GM23338 (cell line): ENCODE measurements at regions not wholly inside any gene's neighbourhood (a gene's known extent, or its start where the extent isn't known, plus 50 kb on each side); places are given as distances from the start of the nearest gene placed in this dataset.

Source experiments
- ATAC-seq: fragments of 200-7000 bp; cut with Tn5 transposase; 3 replicates; pipeline ENCODE4 v1.9.1; 2020
- DNase-seq: peaks from one replicate; pipeline ENCODE4 v3.0.0-alpha.2; 2015; ENCODE audit warnings: low spot score
- H2AFZ ChIP-seq: fragments of 200-600 bp; sonication (generic); 2 replicates; pipeline ENCODE4 v1.8.0; 2016; ENCODE audit warnings: antibody characterized with exemption, mild to moderate bottlenecking, moderate library complexity
- H3F3A ChIP-seq: fragments of 200-600 bp; sonication (generic); replicated peaks from 2 replicates; pipeline ENCODE4 v1.8.0; 2017; ENCODE audit warnings: antibody characterized with exemption, mixed run types, low read depth
- H3K27ac ChIP-seq: fragments of 200-600 bp; sonication (generic); 2 replicates; pipeline ENCODE4 v1.6.1; 2016; ENCODE audit warnings: low read depth
- H3K27me3 ChIP-seq: fragments of 200-600 bp; sonication (generic); 2 replicates; pipeline ENCODE4 v1.8.0; 2016; ENCODE audit warnings: mild to moderate bottlenecking, mixed run types, moderate library complexity; ENCODE audit not compliant: insufficient read depth
- H3K36me3 ChIP-seq: fragments of 200-600 bp; sonication (generic); 2 replicates; pipeline ENCODE4 v1.8.0; 2016; ENCODE audit warnings: mild to moderate bottlenecking; ENCODE audit not compliant: insufficient read depth
- H3K4me1 ChIP-seq: fragments of 200-600 bp; sonication (generic); 2 replicates; pipeline ENCODE4 v1.8.0; 2016; ENCODE audit warnings: mild to moderate bottlenecking, moderate library complexity; ENCODE audit not compliant: insufficient read depth
- H3K4me2 ChIP-seq: fragments of 200-600 bp; sonication (generic); 2 replicates; pipeline ENCODE4 v1.7.1; 2017; ENCODE audit warnings: mixed run types
- H3K4me3 ChIP-seq: fragments of 200-600 bp; sonication (generic); 2 replicates; pipeline ENCODE4 v1.6.1; 2016; ENCODE audit warnings: mixed run types
- H3K79me2 ChIP-seq: fragments of 200-600 bp; sonication (generic); replicated peaks from 2 replicates; pipeline ENCODE4 v1.8.0; 2017; ENCODE audit warnings: mild to moderate bottlenecking; ENCODE audit not compliant: insufficient read depth
- H3K9me2 ChIP-seq: fragments of 200-600 bp; sonication (generic); 2 replicates; pipeline ENCODE4 v1.8.0; 2017; ENCODE audit not compliant: insufficient read depth
- H4K20me1 ChIP-seq: fragments of 200-600 bp; sonication (generic); replicated peaks from 2 replicates; pipeline ENCODE4 v1.8.0; 2017; ENCODE audit warnings: mild to moderate bottlenecking; ENCODE audit not compliant: insufficient read depth
- H3K27ac Mint-ChIP-seq: 2 replicates; pipeline ENCODE4 v1.8.0; 2020; ENCODE audit warnings: inconsistent platforms, mild to moderate bottlenecking, moderate library complexity, mixed read lengths
- H3K27me3 Mint-ChIP-seq: 3 replicates; pipeline ENCODE4 v1.8.0; 2022; ENCODE audit warnings: low read depth, mild to moderate bottlenecking, moderate library complexity, mixed read lengths, inconsistent platforms; ENCODE audit not compliant: insufficient read depth, poor library complexity
- H3K36me3 Mint-ChIP-seq: 3 replicates; pipeline ENCODE4 v1.8.0; 2021; ENCODE audit warnings: low read depth, mild to moderate bottlenecking, inconsistent platforms, moderate library complexity, mixed read lengths
- H3K4me1 Mint-ChIP-seq: 3 replicates; pipeline ENCODE4 v1.8.0; 2020; ENCODE audit warnings: mild to moderate bottlenecking, inconsistent platforms, mixed read lengths
- H3K4me3 Mint-ChIP-seq: 3 replicates; pipeline ENCODE4 v1.8.0; 2021; ENCODE audit warnings: moderate library complexity, mild to moderate bottlenecking, inconsistent platforms, mixed read lengths
- H3K9me3 Mint-ChIP-seq: 3 replicates; pipeline ENCODE4 v1.8.0; 2020; ENCODE audit warnings: moderate library complexity, mild to moderate bottlenecking, inconsistent platforms, mixed read lengths
- CTCF ChIP-seq, 2 experiments: fragments of 200-600 bp in 1 of 2; sonication (generic) in 1 of 2; conservative IDR thresholded peaks; 2 replicates each; pipeline versions ENCODE4 v1.5.1 to v1.6.1; 2016 to 2017; ENCODE audit warnings: antibody characterized with exemption in 2 of 2, low read depth in 2 of 2, mild to moderate bottlenecking in 2 of 2, moderate library complexity in 1 of 2
- EZH2phosphoT487 ChIP-seq: fragments of 200-600 bp; sonication (generic); IDR thresholded peaks from one replicate; pipeline ENCODE4 v1.8.1; 2018; ENCODE audit warnings: antibody characterized with exemption; ENCODE audit not compliant: unreplicated experiment
- POLR2AphosphoS5 ChIP-seq: IDR thresholded peaks from 2 replicates; pipeline ENCODE4 v1.6.1; 2016; ENCODE audit warnings: antibody characterized with exemption, low read depth
- REST ChIP-seq: IDR thresholded peaks from one replicate; pipeline ENCODE4 v1.6.1; 2018; ENCODE audit warnings: antibody characterized with exemption; ENCODE audit not compliant: unreplicated experiment
- STAT1 ChIP-seq: IDR thresholded peaks from one replicate; pipeline ENCODE4 v1.6.1; 2016; ENCODE audit warnings: antibody characterized with exemption; ENCODE audit not compliant: unreplicated experiment
- ZNF114 ChIP-seq: fragments of 250-450 bp; sonication (Bioruptor Pico); IDR thresholded peaks from 2 replicates; pipeline ENCODE4 v1.5.0; 2020; ENCODE audit warnings: mild to moderate bottlenecking, moderate library complexity
- ZNF331 ChIP-seq: fragments of 250-450 bp; sonication (Bioruptor Pico); IDR thresholded peaks from 2 replicates; pipeline ENCODE4 v1.5.0; 2020; ENCODE audit warnings: low read depth, mild to moderate bottlenecking, moderate library complexity
- ZNF462 ChIP-seq: fragments of 250-450 bp; sonication (Bioruptor Pico); IDR thresholded peaks from 2 replicates; pipeline ENCODE4 v1.5.0; 2020; ENCODE audit warnings: mild to moderate bottlenecking, moderate library complexity
- TF ChIP-seq, protein P1 (sequence below): IDR thresholded peaks from 2 replicates; pipeline ENCODE4 v1.6.1; 2016; ENCODE audit warnings: antibody characterized with exemption

GRCh38 chr4:138588501-138588900 is 346.4 kb upstream of the SLC7A11 start:
- Histone ChIP-seq H3K27ac (no peak overlapping the region), H4K20me1 (no peaks in the 10 kb centered on the region), H3K79me2 (no peaks in the 10 kb centered on the region), H3K27me3 (no peaks in the 10 kb centered on the region), H3K4me2 (no peak overlapping the region), H3K9me2 (peaks cover 1% of the 10 kb centered on the region; the same call in 1 of the 2 replicates), H3K4me3 (no peak overlapping the region), H2AFZ (no peak overlapping the region), H3K4me1 (no peaks in the 10 kb centered on the region), H3F3A (no peaks in the 10 kb centered on the region), H3K36me3 (no peaks in the 10 kb centered on the region)
- ATAC-seq (no peak), DNase-seq (no peak)
- no peaks in the 10 kb centered on the region for H3K9me3 Mint-ChIP-seq
- no peaks in the 10 kb centered on the region for H3K27me3 Mint-ChIP-seq
- H3K36me3 Mint-ChIP-seq, result no peaks in the 10 kb centered on the region
- peaks cover 3% of the 10 kb centered on the region; the same call in 1 of the 3 replicates for H3K4me1 Mint-ChIP-seq
- TF ChIP-seq ZNF114, result no peak
- no peak for TF ChIP-seq ZNF462
- no peak for TF ChIP-seq STAT1
- TF ChIP-seq ZNF331, result no peak
- no peak for TF ChIP-seq CTCF (conservative IDR thresholded peaks at IDR 0.05; ENCODE audit: low read depth in 2 of 2)
- no peak for TF ChIP-seq EZH2phosphoT487
- no peak for TF ChIP-seq REST
- TF ChIP-seq, protein P1, sequence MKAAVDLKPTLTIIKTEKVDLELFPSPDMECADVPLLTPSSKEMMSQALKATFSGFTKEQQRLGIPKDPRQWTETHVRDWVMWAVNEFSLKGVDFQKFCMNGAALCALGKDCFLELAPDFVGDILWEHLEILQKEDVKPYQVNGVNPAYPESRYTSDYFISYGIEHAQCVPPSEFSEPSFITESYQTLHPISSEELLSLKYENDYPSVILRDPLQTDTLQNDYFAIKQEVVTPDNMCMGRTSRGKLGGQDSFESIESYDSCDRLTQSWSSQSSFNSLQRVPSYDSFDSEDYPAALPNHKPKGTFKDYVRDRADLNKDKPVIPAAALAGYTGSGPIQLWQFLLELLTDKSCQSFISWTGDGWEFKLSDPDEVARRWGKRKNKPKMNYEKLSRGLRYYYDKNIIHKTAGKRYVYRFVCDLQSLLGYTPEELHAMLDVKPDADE, result no peak
- no peak for TF ChIP-seq POLR2AphosphoS5
- no peak overlapping the region for H3K27ac Mint-ChIP-seq
- no peak overlapping the region for H3K4me3 Mint-ChIP-seq
